GM21717 (cell line): ENCODE measurements at regions not wholly inside any gene's neighbourhood (a gene's known extent, or its start where the extent isn't known, plus 50 kb on each side); places are given as distances from the start of the nearest gene placed in this dataset.
"Not testable (repeated sequence)": the region's sequence is repeated elsewhere in the genome, so short reads cannot be mapped to it uniquely, and the experiment has no call there.

Experiments
- ATAC-seq: cut with Tn5 transposase; IDR thresholded peaks from one replicate; pipeline ENCODE4 v1.9.1; 2021; ENCODE audit warnings: mild to moderate bottlenecking, moderate library complexity; ENCODE audit not compliant: unreplicated experiment

DNA sequence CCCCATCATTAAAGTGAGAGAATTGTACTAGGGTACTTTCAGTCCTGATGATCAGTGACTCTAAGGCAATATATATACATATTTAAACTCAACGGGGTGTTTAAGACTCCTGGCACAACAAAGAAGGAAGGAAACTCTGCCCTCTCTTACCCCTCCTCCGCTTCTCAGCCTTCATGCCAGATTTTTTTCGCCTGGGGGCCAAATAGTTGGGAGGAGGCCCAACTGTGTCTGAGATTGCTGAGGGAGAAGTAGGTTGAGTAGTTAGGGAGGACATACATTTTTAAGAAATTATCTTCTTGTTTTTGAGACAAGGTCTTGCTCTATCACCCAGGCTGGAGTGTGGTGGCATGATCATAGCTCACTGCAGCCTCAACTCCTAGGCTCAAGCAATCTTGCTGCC is 127.7 kb upstream of the SHB start:
- no peak for ATAC-seq

DNA sequence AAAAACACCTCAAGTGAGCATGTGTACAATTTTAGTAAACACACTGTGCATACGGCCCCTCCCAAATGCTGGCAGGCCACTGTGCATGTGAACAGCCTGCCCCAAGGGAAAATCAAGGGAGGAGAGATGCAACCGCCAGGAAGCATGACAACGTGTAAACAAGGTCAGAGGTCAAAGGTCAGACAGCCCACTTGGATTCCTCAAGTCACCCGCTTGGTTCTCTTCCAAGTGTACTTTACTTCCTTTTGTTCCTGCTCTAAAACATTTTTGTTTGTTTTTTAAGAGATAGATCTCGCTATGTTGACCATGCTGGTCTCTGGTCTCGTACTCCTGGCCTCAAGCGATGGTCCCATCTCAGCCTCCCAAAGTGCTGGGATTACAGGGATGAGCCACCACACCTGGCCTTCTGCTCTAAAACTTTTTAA is 126.7 kb upstream of the SHB start:
- no peak for ATAC-seq

DNA sequence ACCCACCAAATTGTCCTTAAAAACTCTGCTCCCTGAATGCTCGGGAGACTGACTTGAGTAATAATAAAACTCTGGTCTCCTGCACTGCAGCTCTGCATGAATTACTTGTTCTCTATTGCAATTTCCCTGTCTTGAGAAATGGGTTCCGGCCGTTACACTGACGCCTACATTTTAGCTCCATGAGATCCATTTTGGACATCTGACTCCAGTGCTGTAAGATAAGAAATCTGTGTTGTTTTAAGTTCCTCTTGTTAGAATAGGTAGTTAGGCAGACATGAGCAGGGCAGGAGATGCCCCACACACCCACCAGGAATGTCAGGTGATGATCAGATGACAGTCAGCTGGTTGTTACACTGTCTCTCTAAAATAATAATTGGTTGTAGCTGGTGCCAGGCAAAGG is 125.8 kb upstream of the SHB start:
- no peak for ATAC-seq

DNA sequence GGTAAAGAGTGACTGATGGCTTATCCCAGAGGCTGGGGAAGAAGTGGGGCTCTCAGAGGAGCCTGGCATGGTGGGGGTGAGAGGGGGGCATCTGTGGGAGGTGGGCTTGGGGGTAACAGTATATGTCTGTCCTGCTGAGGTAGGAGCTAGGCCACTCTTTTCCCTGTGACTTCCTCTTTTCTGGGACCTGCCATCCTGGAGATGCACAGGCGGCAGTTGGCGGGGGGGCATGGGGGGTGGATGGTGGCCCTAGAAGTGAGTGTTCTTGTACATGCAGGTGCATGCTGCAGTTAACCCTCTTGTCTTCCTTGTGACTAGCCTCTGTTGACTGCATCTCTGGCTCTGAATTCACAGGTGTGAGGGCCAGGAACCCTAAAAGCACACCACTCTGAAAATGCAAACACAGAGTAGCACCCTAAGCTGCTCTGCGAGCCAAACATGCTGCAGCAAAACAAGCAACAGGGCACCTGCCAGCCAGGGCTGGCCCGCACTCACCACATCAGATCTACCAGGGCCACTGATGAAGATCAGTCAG is 123.8 kb upstream of the SHB start:
- ATAC-seq, result no peak

DNA sequence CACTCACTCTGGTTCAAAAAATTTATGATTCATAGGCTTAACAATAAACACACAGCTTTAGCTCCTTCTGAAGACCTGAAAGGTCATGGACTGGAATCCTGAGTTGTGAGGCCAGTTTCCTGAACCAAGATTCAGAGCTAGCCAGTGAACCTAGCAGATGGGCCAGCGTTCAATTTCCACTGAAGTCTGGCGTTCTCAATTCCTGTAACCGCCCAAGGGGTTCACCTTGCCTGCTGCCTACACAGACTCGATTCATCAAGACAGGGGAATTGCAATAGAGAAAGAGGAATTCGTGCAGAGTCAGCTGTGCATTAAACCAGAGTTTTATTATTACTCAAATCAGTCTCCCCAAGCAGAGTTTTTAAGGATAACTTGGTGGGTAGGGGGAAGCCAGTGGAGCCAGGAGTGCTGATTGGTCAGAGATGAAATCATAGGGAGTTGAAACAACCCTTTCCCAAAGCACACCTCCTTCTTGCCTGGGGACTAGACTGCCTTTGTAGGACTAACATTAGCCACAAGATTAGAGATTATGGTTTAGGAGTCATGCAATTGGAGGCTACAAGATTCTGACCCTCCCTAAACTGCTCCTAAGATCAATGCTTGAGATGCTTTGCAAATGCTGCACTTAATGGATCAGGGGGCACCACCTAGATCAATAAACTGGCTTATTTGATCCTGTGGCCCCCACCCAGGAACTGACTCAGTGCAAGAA is 117.5 kb upstream of the SHB start:
- ATAC-seq, result no peak

DNA sequence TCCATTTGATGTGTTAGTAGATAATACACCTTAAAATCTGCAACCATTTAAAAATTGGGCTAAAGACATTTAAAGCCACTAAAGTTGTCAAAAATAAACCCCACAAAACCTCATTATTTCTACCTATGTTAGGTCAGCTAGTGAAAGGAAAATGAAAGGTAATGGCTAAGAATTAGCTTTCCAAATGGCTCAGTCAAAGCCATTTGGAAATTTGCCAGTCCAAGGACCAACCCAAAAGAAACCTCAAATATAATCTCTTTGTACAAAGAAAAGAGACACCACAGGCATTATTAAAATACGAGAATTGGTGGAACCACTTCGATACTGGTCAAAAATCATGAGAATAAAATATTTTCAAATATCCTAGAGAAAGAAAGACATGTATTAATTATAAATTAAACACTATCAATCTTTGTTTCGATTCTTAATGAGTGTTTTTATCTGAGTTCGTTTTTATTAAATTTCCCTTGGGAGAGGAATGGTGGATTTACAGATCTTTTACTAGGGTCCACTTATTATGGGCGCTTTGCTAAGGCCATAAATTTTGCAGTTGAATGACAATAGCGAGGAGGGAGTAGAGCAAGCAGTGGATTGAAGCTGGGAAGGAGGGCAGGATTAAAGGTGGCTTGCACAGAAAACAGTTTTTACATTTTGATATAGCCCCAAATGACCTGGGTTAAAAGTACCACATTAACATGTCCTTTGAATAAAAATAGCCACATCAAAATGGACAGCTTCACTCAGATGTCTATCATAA is 116.8 kb upstream of the SHB start:
- no peak for ATAC-seq

DNA sequence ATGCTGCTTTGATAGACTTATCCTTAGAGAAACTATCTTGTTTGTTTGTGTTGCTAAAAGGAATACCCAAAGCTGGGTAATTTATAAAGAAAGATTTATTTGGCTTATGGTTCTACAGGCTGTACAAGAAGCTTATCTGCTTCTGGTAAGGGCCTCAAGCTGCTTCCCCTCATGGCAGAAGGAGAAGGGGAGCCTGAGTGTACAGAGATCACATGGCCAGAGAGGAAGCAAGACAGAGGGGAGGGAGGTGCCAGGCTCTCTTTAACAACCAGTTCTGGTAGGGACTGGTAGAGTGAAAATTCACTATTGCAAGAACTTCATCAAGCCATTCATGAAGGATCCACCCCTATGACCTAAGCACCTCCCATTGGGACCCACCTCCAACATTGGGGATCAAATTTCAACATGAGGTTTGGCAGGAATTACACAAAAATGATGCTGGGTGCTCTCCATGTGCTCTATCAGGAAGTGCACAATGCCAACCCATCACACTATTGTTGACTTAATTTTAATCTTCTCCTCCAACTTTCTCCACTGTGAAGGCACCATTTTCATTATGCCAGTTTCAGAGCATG is 115.1 kb upstream of the SHB start:
- ATAC-seq, result no peak

DNA sequence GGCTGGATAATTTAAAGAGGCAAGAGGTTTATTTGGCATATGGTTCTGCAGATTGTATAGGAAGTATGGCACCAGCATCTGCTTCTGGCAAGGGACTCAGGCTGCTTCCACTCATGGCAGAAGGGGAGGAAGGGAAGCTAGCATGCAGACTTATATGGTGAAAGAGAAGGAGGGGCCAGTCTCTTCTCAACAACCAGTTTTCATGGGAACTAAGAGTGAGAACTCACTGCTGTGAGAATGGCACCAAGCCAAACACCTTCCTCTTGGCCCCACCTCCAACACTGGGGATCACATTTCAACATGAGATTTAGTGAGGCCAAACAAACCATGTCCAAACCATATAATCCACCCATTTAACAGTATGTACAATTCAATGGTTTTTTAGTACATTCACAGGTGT is 113.3 kb upstream of the SHB start:
- no peak for ATAC-seq

DNA sequence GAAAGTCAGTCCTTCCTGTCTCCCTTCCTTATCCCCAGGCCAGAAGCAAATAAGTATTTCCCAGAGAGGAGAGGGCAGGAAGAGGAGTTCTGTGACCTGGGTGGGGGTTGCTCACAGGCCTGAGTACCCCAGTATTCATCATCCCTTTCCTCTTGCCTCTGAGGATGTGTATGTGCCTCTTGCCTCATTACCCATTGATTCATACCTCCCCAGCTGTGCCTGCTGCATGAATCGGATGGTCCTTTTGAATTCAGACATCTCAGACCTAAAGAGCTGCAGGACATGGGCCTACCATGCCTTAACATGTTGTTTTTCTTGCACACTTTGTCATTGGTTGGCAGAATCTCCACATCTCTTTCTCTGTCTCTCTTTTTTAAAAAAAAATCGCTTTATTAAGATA is 112.8 kb upstream of the SHB start:
- no peak for ATAC-seq

DNA sequence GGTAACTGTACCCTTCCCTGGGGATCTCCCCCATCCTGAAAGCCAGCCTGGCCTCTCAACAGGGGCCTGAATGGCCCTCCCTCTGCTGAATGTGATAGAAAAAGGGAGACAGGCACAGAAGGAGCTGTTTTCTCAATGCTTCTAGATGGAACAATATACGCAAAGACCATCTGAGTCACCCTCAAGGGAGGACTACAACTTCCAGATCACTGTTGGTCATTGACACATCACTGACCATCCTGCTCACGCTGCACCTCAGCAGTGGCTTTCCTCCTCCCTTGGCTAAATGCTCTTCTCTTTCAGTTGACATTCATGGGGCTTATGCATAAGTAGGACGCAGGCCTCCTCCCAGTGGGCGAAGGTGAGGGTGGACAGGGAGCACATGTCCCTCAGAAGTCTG is 112.2 kb upstream of the SHB start:
- no peak for ATAC-seq

DNA sequence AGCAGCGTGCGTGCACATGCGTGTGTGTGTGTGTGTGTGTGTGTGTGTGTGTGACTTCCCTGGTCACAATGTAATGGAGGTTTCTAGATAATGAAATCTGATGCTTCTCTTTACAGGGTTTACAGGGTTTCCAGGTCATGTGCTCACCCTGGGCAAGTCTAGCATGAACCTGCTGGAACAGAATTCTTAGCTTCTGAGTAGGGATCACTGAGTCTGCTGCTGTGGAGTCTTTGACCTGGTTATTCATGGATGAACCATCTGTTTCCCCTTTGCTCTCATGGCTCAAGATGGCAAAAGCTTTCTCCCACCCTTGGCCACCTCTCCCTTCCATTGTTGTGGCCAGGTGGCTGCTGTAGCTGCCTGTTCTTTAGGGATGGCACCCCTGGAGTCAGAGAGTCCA is 111.6 kb upstream of the SHB start:
- no peak for ATAC-seq

DNA sequence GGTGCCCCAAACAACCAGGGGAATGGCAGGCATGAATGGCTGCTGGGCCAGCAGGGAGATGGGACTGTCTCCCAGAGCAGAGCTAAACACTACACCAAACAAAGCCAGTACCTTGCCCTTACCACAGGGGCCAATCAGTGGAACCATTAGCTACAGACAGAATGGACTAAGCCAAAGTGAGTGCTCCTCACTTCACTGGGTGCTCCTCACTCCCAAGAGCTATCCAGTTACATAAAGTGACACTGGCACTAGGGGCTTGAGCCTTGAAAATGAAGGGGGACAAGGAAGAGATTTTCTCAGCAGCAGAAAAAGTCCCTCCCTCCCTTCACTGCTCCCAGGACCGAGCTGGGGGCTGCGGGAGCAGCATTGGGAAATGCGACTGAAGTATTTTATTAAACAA is 110.9 kb upstream of the SHB start:
- no peak for ATAC-seq

DNA sequence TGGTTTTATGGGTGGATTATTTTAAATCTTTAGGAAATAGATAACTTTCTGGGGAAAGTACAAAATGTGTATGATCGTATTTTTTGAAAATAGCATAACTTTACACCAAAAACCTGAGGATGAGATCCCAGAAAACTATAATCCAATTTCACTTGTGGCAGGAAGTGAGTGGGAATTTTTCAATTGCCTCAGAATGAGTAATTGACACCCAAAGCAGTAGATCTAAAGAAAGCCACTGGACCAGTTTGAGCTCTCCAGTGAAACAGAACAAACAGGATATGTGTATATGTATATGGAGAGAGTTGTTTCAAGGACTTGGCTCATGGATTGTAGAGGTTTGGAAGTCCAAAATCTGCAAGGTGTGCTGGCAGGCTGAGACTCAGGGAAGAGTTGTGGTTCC is 109.2 kb upstream of the SHB start:
- ATAC-seq, result no peak

DNA sequence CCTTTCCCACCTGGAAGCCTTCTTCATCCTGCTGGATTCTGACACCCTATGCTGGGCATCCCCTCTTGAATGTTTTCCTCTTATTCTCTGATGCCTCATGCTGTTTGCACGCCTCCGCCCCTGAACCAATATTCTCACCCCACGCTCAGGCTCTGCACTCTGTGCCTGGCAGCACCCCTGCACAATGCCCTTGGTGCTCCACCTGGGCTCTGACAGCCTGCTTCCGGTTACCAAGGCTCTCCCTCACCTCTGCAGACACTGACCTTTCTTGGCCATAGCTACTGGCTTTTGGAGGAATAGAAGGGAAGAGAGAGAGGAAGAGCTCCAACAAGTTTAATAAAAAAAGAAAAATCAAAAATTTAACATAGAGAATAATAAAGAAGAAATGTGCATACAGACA is 108.7 kb upstream of the SHB start:
- no peak for ATAC-seq

DNA sequence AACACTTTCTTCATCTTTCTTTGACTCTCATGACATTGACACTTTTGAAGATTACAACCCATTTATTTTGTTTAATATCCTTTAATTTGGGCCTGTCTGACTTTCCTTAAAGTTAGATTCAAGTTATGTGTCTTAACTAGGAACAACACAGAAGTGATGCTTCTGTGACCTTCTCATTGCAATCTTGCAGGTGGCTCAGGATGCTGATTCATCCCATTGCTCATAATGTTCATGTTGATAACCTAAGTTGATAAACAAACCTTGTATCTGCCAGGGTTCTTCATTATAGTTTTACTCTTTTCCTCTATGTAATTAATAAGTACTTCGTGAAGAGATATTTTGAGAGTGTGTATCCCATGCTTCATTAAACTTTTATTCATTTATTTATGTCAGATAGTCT is 107.2 kb upstream of the SHB start:
- ATAC-seq, result no peak

DNA sequence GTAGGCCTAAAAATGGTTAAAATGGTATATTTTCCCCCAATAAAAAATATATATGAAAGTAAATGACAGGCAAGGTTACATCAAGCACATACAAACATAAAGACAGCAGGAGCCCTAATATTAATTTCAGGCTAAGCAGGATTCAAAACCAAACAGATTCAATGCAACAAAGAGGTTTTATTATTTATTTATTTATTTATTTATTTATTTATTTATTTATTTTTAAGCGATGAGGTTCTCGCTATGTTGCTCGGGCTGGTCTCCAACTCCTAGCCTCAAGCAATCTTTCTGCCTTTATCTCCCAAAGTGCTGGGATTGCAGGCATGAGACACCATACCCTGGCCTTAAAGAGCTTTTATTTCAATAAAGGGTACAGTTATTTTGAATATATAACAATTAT is 106.4 kb upstream of the SHB start:
- no peak for ATAC-seq

DNA sequence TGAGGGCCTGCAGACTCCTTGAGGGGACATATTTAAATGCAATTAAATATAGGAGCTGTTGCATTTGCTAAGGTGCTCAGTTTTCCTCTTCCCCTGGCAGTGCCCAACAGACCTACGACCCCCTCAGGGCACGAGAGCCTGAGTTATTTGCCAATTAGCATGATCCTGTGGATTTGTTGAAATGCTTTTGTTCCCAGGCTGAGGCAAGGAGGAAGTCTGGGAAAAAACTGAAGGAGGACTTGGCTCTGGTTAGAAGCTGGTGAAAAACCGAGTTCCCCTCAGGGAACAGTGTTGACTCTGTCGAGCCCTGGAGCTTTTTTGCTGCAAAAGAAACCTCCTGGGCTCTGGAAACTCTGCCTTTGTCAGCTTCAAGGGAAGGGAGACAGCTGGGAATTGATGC is 103.6 kb upstream of the SHB start:
- ATAC-seq, result no peak

DNA sequence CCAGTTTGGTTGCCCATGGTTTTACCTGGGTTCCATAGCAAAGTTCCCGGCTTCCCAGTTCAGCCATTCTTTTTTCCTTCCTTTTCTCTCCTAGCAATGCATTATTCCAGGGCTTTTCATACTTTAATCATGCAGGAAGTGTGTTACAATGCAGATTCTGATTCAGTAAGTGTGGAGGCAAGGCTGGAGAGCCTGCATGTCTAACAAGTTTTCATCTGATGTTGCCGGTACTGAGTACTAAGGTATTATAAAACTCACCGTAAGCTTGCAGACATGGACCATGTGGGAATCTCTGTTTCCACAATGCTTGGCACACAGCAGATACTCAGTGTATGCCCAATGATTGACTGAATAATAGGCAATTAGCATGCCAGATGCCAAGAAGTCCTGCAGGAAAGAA is 102.9 kb upstream of the SHB start:
- ATAC-seq, result no peak

DNA sequence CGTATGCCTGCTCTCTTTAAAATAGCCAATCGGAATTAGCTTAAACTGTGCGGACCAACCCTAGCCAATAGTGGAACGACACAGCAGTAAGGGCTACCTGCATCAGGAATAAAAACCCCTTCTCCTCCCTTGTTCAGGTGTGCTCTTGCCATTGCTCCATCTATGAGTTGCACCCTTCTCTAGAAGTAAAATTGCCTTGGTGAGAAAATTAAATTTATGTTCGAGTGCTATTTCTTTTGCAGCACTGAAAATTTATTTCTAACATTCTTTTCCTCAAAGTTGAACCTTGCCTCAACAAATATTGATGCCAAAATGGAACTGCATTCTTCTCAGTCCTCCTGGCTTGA is 102.5 kb upstream of the SHB start:
- ATAC-seq, result no peak

DNA sequence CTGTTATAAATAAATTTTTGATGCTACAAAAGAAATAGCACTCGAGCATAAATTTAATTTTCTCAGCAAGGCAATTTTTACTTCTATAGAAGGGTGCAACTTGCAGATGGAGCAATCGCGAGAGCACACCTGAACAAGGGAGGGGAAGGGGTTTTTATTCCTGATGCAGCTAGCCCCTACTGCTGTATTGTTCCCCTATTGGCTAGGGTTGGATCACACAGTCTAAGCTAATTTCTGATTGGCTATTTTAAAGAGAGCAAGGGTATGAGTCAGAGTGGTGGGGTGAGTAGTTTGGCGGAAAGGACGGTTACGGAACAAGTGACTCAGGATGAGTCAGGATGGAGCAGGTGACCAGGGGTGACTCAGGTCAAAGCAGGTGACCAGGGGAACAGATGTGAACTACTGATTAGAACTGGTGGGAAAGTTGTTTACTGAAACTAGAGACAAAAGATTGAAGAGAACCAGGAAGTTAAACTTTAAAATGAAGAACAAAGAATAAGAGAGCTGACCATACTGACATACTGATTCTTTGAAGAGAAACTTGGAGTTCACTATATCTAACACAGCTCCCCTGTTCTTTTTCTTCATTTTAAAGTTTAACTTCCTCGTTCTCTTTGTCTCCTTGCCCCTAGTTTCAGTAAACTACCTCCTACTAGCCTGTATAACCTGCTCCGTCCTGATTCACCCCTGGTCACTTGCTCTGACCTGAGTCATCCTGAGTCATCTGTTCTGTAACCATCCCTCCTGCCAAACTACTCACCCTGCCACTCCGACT is 101.9 kb upstream of the SHB start:
- not testable (repeated sequence) for ATAC-seq

DNA sequence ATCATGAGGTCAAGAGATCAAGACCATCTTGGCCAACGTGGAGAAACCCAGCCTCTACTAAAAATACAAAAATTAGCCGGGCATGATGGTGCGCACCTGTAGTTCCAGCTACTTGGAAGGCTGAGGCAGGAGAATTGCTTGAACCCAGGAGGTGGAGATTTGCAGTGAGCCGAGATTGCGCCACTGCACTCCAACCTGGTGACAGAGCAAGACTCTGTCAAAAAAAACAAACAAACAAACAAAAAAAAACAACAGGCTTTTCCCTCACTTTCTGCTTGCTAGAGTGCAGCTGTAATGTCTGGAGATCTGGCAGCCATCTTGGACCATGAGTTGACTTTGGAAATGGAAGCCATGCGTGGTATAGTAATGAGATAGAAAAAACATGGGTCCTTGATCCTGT is 101.1 kb upstream of the SHB start:
- not testable (repeated sequence) for ATAC-seq
